GM12865 (cell line): ENCODE measurements at regions not wholly inside any gene's neighbourhood (a gene's known extent, or its start where the extent isn't known, plus 50 kb on each side); places are given as distances from the start of the nearest gene placed in this dataset.
"Not testable (repeated sequence)": the region's sequence is repeated elsewhere in the genome, so short reads cannot be mapped to it uniquely, and the experiment has no call there.

Experiments
- DNase-seq: peaks from one replicate; pipeline ENCODE4 v3.0.0; 2010; ENCODE audit warnings: low read depth
- H3K4me3 ChIP-seq: 2 replicates; pipeline ENCODE4 v1.5.1; 2011; ENCODE audit warnings: mild to moderate bottlenecking, low read depth, low read length, control low read depth
- TF ChIP-seq, protein P1 (sequence below): IDR thresholded peaks from 2 replicates; pipeline ENCODE4 v1.5.1; 2011; ENCODE audit warnings: low read length, control low read depth, low read depth, inconsistent platforms; ENCODE audit not compliant: insufficient read depth; ENCODE audit errors: missing control alignments

DNA sequence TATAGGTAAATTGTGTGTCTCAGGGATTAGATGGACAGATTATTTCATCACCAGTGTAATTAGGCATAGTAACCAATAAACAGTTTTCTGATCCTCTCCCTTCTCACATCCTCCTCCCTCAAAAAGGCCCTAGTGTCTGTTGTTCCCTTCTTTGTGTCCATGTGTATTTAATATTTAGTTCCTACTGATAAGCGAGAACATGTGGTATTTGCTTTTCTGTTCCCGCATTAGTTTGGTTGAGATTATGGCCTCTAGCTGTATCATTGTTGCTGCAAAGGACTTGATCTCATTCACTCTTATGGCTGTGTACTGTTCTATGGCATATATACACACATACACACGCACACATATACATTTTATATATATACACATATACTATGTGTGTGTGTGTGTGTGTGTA lies 866.2 kb downstream of the CCDC85A start:
- no peak overlapping the region for H3K4me3 ChIP-seq
- TF ChIP-seq, protein P1, sequence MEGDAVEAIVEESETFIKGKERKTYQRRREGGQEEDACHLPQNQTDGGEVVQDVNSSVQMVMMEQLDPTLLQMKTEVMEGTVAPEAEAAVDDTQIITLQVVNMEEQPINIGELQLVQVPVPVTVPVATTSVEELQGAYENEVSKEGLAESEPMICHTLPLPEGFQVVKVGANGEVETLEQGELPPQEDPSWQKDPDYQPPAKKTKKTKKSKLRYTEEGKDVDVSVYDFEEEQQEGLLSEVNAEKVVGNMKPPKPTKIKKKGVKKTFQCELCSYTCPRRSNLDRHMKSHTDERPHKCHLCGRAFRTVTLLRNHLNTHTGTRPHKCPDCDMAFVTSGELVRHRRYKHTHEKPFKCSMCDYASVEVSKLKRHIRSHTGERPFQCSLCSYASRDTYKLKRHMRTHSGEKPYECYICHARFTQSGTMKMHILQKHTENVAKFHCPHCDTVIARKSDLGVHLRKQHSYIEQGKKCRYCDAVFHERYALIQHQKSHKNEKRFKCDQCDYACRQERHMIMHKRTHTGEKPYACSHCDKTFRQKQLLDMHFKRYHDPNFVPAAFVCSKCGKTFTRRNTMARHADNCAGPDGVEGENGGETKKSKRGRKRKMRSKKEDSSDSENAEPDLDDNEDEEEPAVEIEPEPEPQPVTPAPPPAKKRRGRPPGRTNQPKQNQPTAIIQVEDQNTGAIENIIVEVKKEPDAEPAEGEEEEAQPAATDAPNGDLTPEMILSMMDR: no peak
- DNase-seq: no peak

DNA sequence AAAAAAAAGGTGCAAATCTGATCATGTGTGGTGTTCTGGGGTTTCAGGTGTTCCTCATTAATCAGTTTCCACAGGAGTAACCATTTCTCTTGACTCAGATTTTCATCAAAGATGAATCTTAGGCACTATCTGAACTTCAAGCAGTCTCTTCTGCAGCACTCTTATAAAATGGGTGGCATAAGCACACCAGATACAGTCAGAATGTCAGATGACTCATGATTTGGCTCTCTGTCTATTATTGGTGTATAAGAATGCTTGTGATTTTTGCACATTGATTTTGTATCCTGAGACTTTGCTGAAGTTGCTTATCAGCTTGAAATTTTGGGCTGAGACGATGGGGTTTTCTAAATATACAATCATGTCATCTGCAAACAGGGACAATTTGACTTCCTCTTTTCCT lies 882.5 kb downstream of the CCDC85A start:
- DNase-seq, H3K4me3 ChIP-seq: not testable (repeated sequence)

GRCh38 chr2:57075226-57075625 lies 891.4 kb downstream of the CCDC85A start:
- TF ChIP-seq, protein P1: no peak
- DNase-seq: no peak
- no peak overlapping the region for H3K4me3 ChIP-seq

- DNase-seq: no peak
- H3K4me3 ChIP-seq: no peak overlapping the region
- TF ChIP-seq, protein P1: no peak
Observed at GRCh38 chr2:57080035-57080434, 896.2 kb downstream of the CCDC85A start.

GRCh38 chr2:57084697-57085281 lies 901.0 kb downstream of the CCDC85A start:
- no peak for DNase-seq
- H3K4me3 ChIP-seq: no peak overlapping the region
- TF ChIP-seq, protein P1: no peak

GRCh38 chr2:57093020-57093419 lies 909.2 kb downstream of the CCDC85A start:
- DNase-seq: no peak
- TF ChIP-seq, protein P1: no peak
- H3K4me3 ChIP-seq: no peak overlapping the region

- TF ChIP-seq, protein P1: no peak
- DNase-seq: no peak
- H3K4me3 ChIP-seq: no peak overlapping the region
Observed at GRCh38 chr2:57097855-57098254, 914.1 kb downstream of the CCDC85A start.
